NT2/D1 (cell line): ENCODE measurements at regions not wholly inside any gene's neighbourhood (a gene's known extent, or its start where the extent isn't known, plus 50 kb on each side); places are given as distances from the start of the nearest gene placed in this dataset.

Source experiments
- DNase-seq: peaks from one replicate; pipeline ENCODE4 v3.0.0-alpha.2; 2011; ENCODE audit warnings: low read depth, low spot score
- H3K27me3 ChIP-seq: 2 replicates; pipeline ENCODE4 v1.6.0; 2011; ENCODE audit warnings: mild to moderate bottlenecking; ENCODE audit not compliant: insufficient read length, insufficient read depth
- H3K36me3 ChIP-seq: 2 replicates; pipeline ENCODE4 v1.6.1; 2011; ENCODE audit warnings: mild to moderate bottlenecking, low read length, mixed read lengths; ENCODE audit not compliant: insufficient read depth, insufficient read length
- H3K4me1 ChIP-seq: 2 replicates; pipeline ENCODE4 v1.5.1; 2011; ENCODE audit not compliant: insufficient read depth, insufficient read length
- H3K4me3 ChIP-seq: 2 replicates; pipeline ENCODE4 v1.5.1; 2011; ENCODE audit warnings: low read depth; ENCODE audit not compliant: insufficient read length
- H3K9ac ChIP-seq: 2 replicates; pipeline ENCODE4 v1.6.0; 2011; ENCODE audit warnings: low read depth; ENCODE audit not compliant: insufficient read length
- H3K9me3 ChIP-seq: 2 replicates; pipeline ENCODE4 v1.5.1; 2011; ENCODE audit warnings: mild to moderate bottlenecking, low read length; ENCODE audit not compliant: insufficient read depth
- SUZ12 ChIP-seq: IDR thresholded peaks from 2 replicates; pipeline ENCODE4 v1.6.1; 2011; ENCODE audit not compliant: insufficient read length, insufficient read depth; ENCODE audit errors: extremely low read depth
- YY1 ChIP-seq: IDR thresholded peaks from 2 replicates; pipeline ENCODE4 v1.6.1; 2011; ENCODE audit not compliant: insufficient read length, insufficient read depth
- ZNF274 ChIP-seq: IDR thresholded peaks from 2 replicates; pipeline ENCODE4 v1.6.1; 2011; ENCODE audit warnings: mild to moderate bottlenecking, low read depth, low read length

GRCh38 chr2:177127821-177128220 is 84.8 kb upstream of the HNRNPA3 start:
- Histone ChIP-seq H3K4me3 (no peak overlapping the region), H3K9me3 (no peaks in the 10 kb centered on the region), H3K9ac (no peak overlapping the region), H3K27me3 (no peaks in the 10 kb centered on the region), H3K36me3 (no peaks in the 10 kb centered on the region), H3K4me1 (no peaks in the 10 kb centered on the region)
- no peak for TF ChIP-seq SUZ12
- TF ChIP-seq YY1, result no peak
- no peak for TF ChIP-seq ZNF274
- no peak for DNase-seq

- DNase-seq, result no peak
- H3K9me3 ChIP-seq, result no peaks in the 10 kb centered on the region
- TF ChIP-seq ZNF274 (no peak), YY1 (no peak), SUZ12 (no peak)
- H3K27me3 ChIP-seq, result no peaks in the 10 kb centered on the region
- H3K9ac ChIP-seq, result no peak overlapping the region
- no peak overlapping the region for H3K4me3 ChIP-seq
- no peaks in the 10 kb centered on the region for H3K36me3 ChIP-seq
- H3K4me1 ChIP-seq, result no peaks in the 10 kb centered on the region
Measured at GRCh38 chr2:177129610-177130009, 83.0 kb upstream of the HNRNPA3 start.

- no peak for DNase-seq
- H3K4me3 ChIP-seq, result no peak overlapping the region
- no peak overlapping the region for H3K9ac ChIP-seq
- no peaks in the 10 kb centered on the region for H3K27me3 ChIP-seq
- H3K36me3 ChIP-seq, result no peaks in the 10 kb centered on the region
- no peaks in the 10 kb centered on the region for H3K9me3 ChIP-seq
- TF ChIP-seq YY1 (no peak), ZNF274 (no peak), SUZ12 (no peak)
- H3K4me1 ChIP-seq, result no peaks in the 10 kb centered on the region
Measured at GRCh38 chr2:177131858-177132257, 80.7 kb upstream of the HNRNPA3 start.

- no peaks in the 10 kb centered on the region for H3K27me3 ChIP-seq
- no peak for DNase-seq
- H3K36me3 ChIP-seq, result no peaks in the 10 kb centered on the region
- TF ChIP-seq ZNF274 (no peak), SUZ12 (no peak), YY1 (no peak)
- H3K9ac ChIP-seq, result no peak overlapping the region
- H3K4me3 ChIP-seq, result no peak overlapping the region
- no peaks in the 10 kb centered on the region for H3K4me1 ChIP-seq
- no peaks in the 10 kb centered on the region for H3K9me3 ChIP-seq
Measured at GRCh38 chr2:177138823-177139222, 73.8 kb upstream of the HNRNPA3 start.

- Histone ChIP-seq H3K4me3 (no peak overlapping the region), H3K9ac (no peak overlapping the region), H3K27me3 (no peaks in the 10 kb centered on the region), H3K36me3 (no peaks in the 10 kb centered on the region), H3K9me3 (no peaks in the 10 kb centered on the region), H3K4me1 (no peaks in the 10 kb centered on the region)
- TF ChIP-seq ZNF274 (no peak), SUZ12 (no peak), YY1 (no peak)
- no peak for DNase-seq
Measured at GRCh38 chr2:177141866-177142265, 70.7 kb upstream of the HNRNPA3 start.

GRCh38 chr2:177143444-177143843 is 69.2 kb upstream of the HNRNPA3 start:
- no peak overlapping the region for H3K4me3 ChIP-seq
- H3K9ac ChIP-seq, result no peak overlapping the region
- peaks cover 7% of the 10 kb centered on the region for H3K27me3 ChIP-seq
- no peak for DNase-seq
- no peaks in the 10 kb centered on the region for H3K4me1 ChIP-seq
- no peak for TF ChIP-seq SUZ12
- TF ChIP-seq YY1, result no peak
- TF ChIP-seq ZNF274, result no peak
- H3K36me3 ChIP-seq, result no peaks in the 10 kb centered on the region
- no peaks in the 10 kb centered on the region for H3K9me3 ChIP-seq

- H3K9me3 ChIP-seq, result no peaks in the 10 kb centered on the region
- no peak for TF ChIP-seq SUZ12
- TF ChIP-seq YY1, result no peak
- TF ChIP-seq ZNF274, result no peak
- H3K4me3 ChIP-seq, result no peak overlapping the region
- H3K9ac ChIP-seq, result no peak overlapping the region
- no peaks in the 10 kb centered on the region for H3K36me3 ChIP-seq
- no peaks in the 10 kb centered on the region for H3K4me1 ChIP-seq
- H3K27me3 ChIP-seq, result peaks cover 9% of the 10 kb centered on the region
- peak; percentile 46 for DNase-seq
Measured at GRCh38 chr2:177147093-177147694, 65.4 kb upstream of the HNRNPA3 start.

GRCh38 chr2:177147834-177148445 is 64.7 kb upstream of the HNRNPA3 start:
- Histone ChIP-seq H3K9ac (peak overlapping the region; percentile 29), H3K4me1 (no peaks in the 10 kb centered on the region), H3K27me3 (peaks cover 9% of the 10 kb centered on the region), H3K4me3 (peak overlapping the region; percentile 19), H3K9me3 (no peaks in the 10 kb centered on the region), H3K36me3 (no peaks in the 10 kb centered on the region)
- no peak for DNase-seq
- TF ChIP-seq YY1, result no peak
- TF ChIP-seq SUZ12, result no peak
- TF ChIP-seq ZNF274, result no peak
